ENCODE measurements at regions not wholly inside any gene's neighbourhood (a gene's known extent, or its start where the extent isn't known, plus 50 kb on each side); places are given as distances from the start of the nearest gene placed in this dataset.

GRCh38 chrX:87078231-87078630, 439.4 kb upstream of the KLHL4 start:
- TF ChIP-seq REST (IDR thresholded peaks at IDR 0.05; ENCODE audit: insufficient read depth in 1 of 2, low read depth in 2 of 2, low read length in 1 of 2), result no peak
- no peak for TF ChIP-seq POLR2AphosphoS5 (IDR thresholded peaks at IDR 0.05; ENCODE audit: low read depth, low read length)
- TF ChIP-seq CTCF (IDR thresholded peaks at IDR 0.05), result no peak
- TF ChIP-seq TCF7L2 (IDR thresholded peaks at IDR 0.05; ENCODE audit: low read depth, low read length), result no peak
- no peak for TF ChIP-seq SIN3A (IDR thresholded peaks at IDR 0.05; ENCODE audit: borderline replicate concordance, insufficient read depth, low read depth, low read length)

All from Panc1 (cell line).